ENCODE measurements at regions not wholly inside any gene's neighbourhood (a gene's known extent, or its start where the extent isn't known, plus 50 kb on each side); places are given as distances from the start of the nearest gene placed in this dataset.

DNA sequence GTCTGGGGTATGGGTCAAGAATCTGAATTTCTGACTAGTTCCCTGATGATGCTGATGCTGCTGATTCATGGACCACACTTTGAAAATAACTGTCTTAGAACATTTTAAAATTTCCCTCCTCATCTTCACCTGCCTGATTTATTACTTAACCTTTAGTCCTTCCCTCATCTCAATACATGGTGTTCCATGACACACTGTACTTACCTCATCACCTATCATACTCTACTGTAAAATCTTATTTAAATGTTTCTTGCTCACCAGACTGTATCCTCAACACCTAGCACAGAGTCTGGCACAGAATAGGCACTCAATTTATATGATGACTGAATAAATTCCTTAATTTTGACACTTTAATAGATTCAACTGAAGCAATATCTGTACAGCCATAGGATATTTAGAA is 95.7 kb downstream of the FAM161A start:
- no peaks in the 10 kb centered on the region for H3K23me2 ChIP-seq (ENCODE audit: low read depth, low read length)
- H2BK12ac ChIP-seq (ENCODE audit: low read depth, low read length): no peak overlapping the region
- H2BK120ac ChIP-seq (replicated peaks; ENCODE audit: low read depth, low read length): no peak overlapping the region
- H3K18ac ChIP-seq (ENCODE audit: extremely low read depth, low read length): no peak overlapping the region
- H3K14ac ChIP-seq (ENCODE audit: insufficient read length): no peak overlapping the region
- CTCF ChIA-PET (ENCODE audit: partially characterized antibody): no interaction called here
- H2AK5ac ChIP-seq (ENCODE audit: low read depth, low read length): no peak overlapping the region
- H4K91ac ChIP-seq (replicated peaks; ENCODE audit: insufficient read length, low read length): no peak overlapping the region
- H2BK15ac ChIP-seq (ENCODE audit: low read length): no peak overlapping the region
- H2AFZ ChIP-seq (ENCODE audit: low read length): no peak overlapping the region
- no peak overlapping the region for H4K5ac ChIP-seq (ENCODE audit: insufficient read length, low read depth, low read length)
- no peaks in the 10 kb centered on the region for H3K4me1 ChIP-seq (replicated peaks in 1 of 4; ENCODE audit: control insufficient read depth in 3 of 4, insufficient read depth in 4 of 4, low read length in 3 of 4)
- FAIRE-seq (no peak), DNase-seq (ENCODE audit: low read depth in 1 of 2, low spot score in 2 of 2) (no peak)
- H3K4me3 ChIP-seq (ENCODE audit: extremely low read depth in 1 of 4, insufficient read depth in 2 of 4, low read depth in 3 of 4, low read length in 4 of 4): no peak overlapping the region
- no peaks in the 10 kb centered on the region for H3K79me1 ChIP-seq (ENCODE audit: low read depth, low read length)
- H3K4ac ChIP-seq (replicated peaks; ENCODE audit: insufficient read length, low read depth, low read length): no peak overlapping the region
- H3K27me3 ChIP-seq (replicated peaks in 1 of 4; ENCODE audit: control insufficient read depth in 3 of 4, extremely low read depth in 1 of 4, insufficient read depth in 3 of 4, low read length in 3 of 4): no peaks in the 10 kb centered on the region
- no peak overlapping the region for H4K8ac ChIP-seq (ENCODE audit: extremely low read depth, insufficient read depth, low read length)
- H3K27ac ChIP-seq (ENCODE audit: low read depth, low read length): no peak overlapping the region
- no peaks in the 10 kb centered on the region; a peak in 1 of 4 replicates for H3K9me3 ChIP-seq (ENCODE audit: insufficient read depth in 2 of 2, low read depth in 1 of 2, low read length in 1 of 2)
- no peak overlapping the region for H2BK20ac ChIP-seq (ENCODE audit: low read length)
- no peak overlapping the region for H3K9ac ChIP-seq (replicated peaks in 1 of 4; ENCODE audit: extremely low read depth in 1 of 4, low read depth in 3 of 4, low read length in 3 of 4)
- no peaks in the 10 kb centered on the region for H3K36me3 ChIP-seq (ENCODE audit: control insufficient read depth in 2 of 4, insufficient read depth in 4 of 4, low read length in 3 of 4)
- no peak overlapping the region for H2BK5ac ChIP-seq (ENCODE audit: low read depth, low read length)
- POLR2A ChIA-PET (ENCODE audit: partially characterized antibody): no interaction called here
- H3K56ac ChIP-seq (replicated peaks; ENCODE audit: insufficient read length, low read depth, low read length): no peak overlapping the region
- H3K4me2 ChIP-seq (ENCODE audit: insufficient read depth in 1 of 2, low read depth in 2 of 2, low read length in 2 of 2): no peak overlapping the region
- no peak overlapping the region for H3K23ac ChIP-seq (ENCODE audit: insufficient read length)
- H4K20me1 ChIP-seq (replicated peaks in 1 of 2; ENCODE audit: control insufficient read depth in 1 of 2, insufficient read depth in 2 of 2, low read length in 2 of 2): no peaks in the 10 kb centered on the region
- no peaks in the 10 kb centered on the region for H3K79me2 ChIP-seq (ENCODE audit: control insufficient read depth in 1 of 2, insufficient read depth in 2 of 2, low read length in 2 of 2)
- TF ChIP-seq SRF (IDR thresholded peaks at IDR 0.05; ENCODE audit: low read depth, low read length) (no peak), TAF1 (IDR thresholded peaks at IDR 0.05; ENCODE audit: low read depth, low read length) (no peak)
- TF ChIP-seq, protein P1, sequence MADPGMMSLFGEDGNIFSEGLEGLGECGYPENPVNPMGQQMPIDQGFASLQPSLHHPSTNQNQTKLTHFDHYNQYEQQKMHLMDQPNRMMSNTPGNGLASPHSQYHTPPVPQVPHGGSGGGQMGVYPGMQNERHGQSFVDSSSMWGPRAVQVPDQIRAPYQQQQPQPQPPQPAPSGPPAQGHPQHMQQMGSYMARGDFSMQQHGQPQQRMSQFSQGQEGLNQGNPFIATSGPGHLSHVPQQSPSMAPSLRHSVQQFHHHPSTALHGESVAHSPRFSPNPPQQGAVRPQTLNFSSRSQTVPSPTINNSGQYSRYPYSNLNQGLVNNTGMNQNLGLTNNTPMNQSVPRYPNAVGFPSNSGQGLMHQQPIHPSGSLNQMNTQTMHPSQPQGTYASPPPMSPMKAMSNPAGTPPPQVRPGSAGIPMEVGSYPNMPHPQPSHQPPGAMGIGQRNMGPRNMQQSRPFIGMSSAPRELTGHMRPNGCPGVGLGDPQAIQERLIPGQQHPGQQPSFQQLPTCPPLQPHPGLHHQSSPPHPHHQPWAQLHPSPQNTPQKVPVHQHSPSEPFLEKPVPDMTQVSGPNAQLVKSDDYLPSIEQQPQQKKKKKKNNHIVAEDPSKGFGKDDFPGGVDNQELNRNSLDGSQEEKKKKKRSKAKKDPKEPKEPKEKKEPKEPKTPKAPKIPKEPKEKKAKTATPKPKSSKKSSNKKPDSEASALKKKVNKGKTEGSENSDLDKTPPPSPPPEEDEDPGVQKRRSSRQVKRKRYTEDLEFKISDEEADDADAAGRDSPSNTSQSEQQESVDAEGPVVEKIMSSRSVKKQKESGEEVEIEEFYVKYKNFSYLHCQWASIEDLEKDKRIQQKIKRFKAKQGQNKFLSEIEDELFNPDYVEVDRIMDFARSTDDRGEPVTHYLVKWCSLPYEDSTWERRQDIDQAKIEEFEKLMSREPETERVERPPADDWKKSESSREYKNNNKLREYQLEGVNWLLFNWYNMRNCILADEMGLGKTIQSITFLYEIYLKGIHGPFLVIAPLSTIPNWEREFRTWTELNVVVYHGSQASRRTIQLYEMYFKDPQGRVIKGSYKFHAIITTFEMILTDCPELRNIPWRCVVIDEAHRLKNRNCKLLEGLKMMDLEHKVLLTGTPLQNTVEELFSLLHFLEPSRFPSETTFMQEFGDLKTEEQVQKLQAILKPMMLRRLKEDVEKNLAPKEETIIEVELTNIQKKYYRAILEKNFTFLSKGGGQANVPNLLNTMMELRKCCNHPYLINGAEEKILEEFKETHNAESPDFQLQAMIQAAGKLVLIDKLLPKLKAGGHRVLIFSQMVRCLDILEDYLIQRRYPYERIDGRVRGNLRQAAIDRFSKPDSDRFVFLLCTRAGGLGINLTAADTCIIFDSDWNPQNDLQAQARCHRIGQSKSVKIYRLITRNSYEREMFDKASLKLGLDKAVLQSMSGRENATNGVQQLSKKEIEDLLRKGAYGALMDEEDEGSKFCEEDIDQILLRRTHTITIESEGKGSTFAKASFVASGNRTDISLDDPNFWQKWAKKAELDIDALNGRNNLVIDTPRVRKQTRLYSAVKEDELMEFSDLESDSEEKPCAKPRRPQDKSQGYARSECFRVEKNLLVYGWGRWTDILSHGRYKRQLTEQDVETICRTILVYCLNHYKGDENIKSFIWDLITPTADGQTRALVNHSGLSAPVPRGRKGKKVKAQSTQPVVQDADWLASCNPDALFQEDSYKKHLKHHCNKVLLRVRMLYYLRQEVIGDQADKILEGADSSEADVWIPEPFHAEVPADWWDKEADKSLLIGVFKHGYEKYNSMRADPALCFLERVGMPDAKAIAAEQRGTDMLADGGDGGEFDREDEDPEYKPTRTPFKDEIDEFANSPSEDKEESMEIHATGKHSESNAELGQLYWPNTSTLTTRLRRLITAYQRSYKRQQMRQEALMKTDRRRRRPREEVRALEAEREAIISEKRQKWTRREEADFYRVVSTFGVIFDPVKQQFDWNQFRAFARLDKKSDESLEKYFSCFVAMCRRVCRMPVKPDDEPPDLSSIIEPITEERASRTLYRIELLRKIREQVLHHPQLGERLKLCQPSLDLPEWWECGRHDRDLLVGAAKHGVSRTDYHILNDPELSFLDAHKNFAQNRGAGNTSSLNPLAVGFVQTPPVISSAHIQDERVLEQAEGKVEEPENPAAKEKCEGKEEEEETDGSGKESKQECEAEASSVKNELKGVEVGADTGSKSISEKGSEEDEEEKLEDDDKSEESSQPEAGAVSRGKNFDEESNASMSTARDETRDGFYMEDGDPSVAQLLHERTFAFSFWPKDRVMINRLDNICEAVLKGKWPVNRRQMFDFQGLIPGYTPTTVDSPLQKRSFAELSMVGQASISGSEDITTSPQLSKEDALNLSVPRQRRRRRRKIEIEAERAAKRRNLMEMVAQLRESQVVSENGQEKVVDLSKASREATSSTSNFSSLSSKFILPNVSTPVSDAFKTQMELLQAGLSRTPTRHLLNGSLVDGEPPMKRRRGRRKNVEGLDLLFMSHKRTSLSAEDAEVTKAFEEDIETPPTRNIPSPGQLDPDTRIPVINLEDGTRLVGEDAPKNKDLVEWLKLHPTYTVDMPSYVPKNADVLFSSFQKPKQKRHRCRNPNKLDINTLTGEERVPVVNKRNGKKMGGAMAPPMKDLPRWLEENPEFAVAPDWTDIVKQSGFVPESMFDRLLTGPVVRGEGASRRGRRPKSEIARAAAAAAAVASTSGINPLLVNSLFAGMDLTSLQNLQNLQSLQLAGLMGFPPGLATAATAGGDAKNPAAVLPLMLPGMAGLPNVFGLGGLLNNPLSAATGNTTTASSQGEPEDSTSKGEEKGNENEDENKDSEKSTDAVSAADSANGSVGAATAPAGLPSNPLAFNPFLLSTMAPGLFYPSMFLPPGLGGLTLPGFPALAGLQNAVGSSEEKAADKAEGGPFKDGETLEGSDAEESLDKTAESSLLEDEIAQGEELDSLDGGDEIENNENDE (IDR thresholded peaks at IDR 0.05; ENCODE audit: insufficient replicate concordance, low read length): no peak

Data from H1 (cell line).